ENCODE measurements at regions not wholly inside any gene's neighbourhood (a gene's known extent, or its start where the extent isn't known, plus 50 kb on each side); places are given as distances from the start of the nearest gene placed in this dataset.

DNA sequence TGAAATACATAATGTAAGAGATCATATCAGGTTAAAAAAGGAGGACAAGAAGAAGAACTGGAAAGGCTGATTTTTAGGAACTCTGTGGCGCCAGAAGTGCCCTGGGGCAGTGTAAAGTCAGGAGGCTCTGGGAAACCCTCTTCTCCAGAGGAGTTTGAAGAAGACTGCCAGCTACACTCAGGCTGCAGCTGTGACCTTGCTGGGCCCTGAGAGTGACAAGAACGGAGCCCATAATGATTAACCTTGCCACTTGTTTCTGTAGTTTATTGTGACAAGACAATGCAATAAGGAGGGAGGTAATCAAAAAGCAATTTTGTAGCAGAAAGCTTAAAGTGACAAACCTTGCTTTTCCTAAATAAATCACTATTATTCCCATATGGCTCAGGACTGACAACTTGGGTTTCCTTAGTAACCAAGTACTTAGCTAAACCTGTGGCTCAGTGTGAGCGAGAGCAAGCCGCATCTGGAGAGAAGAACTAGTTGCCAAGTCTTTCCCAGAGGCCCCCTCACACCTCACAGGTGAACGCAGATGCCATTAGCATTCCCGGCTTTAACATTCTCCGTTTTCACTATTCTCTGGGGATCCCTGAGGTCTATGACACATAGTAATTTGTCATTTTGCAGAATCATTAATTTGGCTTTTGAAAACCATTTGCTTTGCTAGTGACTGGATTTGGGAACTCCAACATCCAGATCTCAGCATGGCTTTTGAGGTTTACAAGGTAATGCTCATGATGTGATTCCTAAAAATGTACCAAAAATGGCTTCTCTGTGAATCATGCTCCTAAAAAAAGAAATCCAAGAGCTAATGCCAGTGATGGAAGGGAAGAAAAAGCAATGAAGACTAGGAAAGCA, 115.9 kb downstream of the OMA1 start:
- TF ChIP-seq ARNTL (CRISPR knock-in tag; IDR thresholded peaks at IDR 0.05; ENCODE audit: borderline replicate concordance, low read depth): no peak
- TF ChIP-seq, protein P1, sequence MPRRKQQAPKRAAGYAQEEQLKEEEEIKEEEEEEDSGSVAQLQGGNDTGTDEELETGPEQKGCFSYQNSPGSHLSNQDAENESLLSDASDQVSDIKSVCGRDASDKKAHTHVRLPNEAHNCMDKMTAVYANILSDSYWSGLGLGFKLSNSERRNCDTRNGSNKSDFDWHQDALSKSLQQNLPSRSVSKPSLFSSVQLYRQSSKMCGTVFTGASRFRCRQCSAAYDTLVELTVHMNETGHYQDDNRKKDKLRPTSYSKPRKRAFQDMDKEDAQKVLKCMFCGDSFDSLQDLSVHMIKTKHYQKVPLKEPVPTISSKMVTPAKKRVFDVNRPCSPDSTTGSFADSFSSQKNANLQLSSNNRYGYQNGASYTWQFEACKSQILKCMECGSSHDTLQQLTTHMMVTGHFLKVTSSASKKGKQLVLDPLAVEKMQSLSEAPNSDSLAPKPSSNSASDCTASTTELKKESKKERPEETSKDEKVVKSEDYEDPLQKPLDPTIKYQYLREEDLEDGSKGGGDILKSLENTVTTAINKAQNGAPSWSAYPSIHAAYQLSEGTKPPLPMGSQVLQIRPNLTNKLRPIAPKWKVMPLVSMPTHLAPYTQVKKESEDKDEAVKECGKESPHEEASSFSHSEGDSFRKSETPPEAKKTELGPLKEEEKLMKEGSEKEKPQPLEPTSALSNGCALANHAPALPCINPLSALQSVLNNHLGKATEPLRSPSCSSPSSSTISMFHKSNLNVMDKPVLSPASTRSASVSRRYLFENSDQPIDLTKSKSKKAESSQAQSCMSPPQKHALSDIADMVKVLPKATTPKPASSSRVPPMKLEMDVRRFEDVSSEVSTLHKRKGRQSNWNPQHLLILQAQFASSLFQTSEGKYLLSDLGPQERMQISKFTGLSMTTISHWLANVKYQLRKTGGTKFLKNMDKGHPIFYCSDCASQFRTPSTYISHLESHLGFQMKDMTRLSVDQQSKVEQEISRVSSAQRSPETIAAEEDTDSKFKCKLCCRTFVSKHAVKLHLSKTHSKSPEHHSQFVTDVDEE (CRISPR knock-in tag; IDR thresholded peaks at IDR 0.05): no peak
- TF ChIP-seq, protein P2, sequence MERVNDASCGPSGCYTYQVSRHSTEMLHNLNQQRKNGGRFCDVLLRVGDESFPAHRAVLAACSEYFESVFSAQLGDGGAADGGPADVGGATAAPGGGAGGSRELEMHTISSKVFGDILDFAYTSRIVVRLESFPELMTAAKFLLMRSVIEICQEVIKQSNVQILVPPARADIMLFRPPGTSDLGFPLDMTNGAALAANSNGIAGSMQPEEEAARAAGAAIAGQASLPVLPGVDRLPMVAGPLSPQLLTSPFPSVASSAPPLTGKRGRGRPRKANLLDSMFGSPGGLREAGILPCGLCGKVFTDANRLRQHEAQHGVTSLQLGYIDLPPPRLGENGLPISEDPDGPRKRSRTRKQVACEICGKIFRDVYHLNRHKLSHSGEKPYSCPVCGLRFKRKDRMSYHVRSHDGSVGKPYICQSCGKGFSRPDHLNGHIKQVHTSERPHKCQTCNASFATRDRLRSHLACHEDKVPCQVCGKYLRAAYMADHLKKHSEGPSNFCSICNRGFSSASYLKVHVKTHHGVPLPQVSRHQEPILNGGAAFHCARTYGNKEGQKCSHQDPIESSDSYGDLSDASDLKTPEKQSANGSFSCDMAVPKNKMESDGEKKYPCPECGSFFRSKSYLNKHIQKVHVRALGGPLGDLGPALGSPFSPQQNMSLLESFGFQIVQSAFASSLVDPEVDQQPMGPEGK (CRISPR knock-in tag; IDR thresholded peaks at IDR 0.05; ENCODE audit: borderline replicate concordance): no peak
- TF ChIP-seq TCF4 (CRISPR knock-in tag; IDR thresholded peaks at IDR 0.05; ENCODE audit: borderline replicate concordance): no peak
- TF ChIP-seq BACH2 (CRISPR knock-in tag; IDR thresholded peaks at IDR 0.05; ENCODE audit: borderline replicate concordance): no peak
- TF ChIP-seq PPARA (CRISPR knock-in tag; IDR thresholded peaks at IDR 0.05; ENCODE audit: borderline replicate concordance): no peak
- TF ChIP-seq ZNF8 (CRISPR knock-in tag; IDR thresholded peaks at IDR 0.05): no peak
- TF ChIP-seq ZFP30 (CRISPR knock-in tag; IDR thresholded peaks at IDR 0.05): no peak
- TF ChIP-seq, protein P3, sequence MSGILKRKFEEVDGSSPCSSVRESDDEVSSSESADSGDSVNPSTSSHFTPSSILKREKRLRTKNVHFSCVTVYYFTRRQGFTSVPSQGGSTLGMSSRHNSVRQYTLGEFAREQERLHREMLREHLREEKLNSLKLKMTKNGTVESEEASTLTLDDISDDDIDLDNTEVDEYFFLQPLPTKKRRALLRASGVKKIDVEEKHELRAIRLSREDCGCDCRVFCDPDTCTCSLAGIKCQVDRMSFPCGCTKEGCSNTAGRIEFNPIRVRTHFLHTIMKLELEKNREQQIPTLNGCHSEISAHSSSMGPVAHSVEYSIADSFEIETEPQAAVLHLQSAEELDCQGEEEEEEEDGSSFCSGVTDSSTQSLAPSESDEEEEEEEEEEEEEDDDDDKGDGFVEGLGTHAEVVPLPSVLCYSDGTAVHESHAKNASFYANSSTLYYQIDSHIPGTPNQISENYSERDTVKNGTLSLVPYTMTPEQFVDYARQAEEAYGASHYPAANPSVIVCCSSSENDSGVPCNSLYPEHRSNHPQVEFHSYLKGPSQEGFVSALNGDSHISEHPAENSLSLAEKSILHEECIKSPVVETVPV (CRISPR knock-in tag; IDR thresholded peaks at IDR 0.05): no peak
- TF ChIP-seq ZFP3 (CRISPR knock-in tag; IDR thresholded peaks at IDR 0.05): no peak
- TF ChIP-seq ZNF565 (CRISPR knock-in tag; conservative IDR thresholded peaks at IDR 0.05; ENCODE audit: low read depth): no peak
- TF ChIP-seq SNAI2 (CRISPR knock-in tag; IDR thresholded peaks at IDR 0.05): no peak
